ENCODE measurements at regions not wholly inside any gene's neighbourhood (a gene's known extent, or its start where the extent isn't known, plus 50 kb on each side); places are given as distances from the start of the nearest gene placed in this dataset.

- TF ChIP-seq CTCF (IDR thresholded peaks at IDR 0.05) = no peak
- Mint-ChIP-seq H3K27me3 (peaks cover 4% of the 10 kb centered on the region), H3K9me3 (no peaks in the 10 kb centered on the region), H3K36me3 (ENCODE audit: low read depth) (no peaks in the 10 kb centered on the region), H3K4me3 (no peak overlapping the region), H3K4me1 (ENCODE audit: low read depth) (no peaks in the 10 kb centered on the region), H3K27ac (no peak overlapping the region)
- POLR2A ChIA-PET = interaction anchor here (0.6 kb wide), 1 partner anchor 20 kb away, joined by 3 read pairs; no protein-coding TSS in a partner anchor
- no peak for DNase-seq
- intact Hi-C loops (cut with micrococcal nuclease) = no loop called here
- ATAC-seq = no peak
- CTCF ChIA-PET = no interaction called here
These were observed 260.6 kb upstream of the RPL38 start for GRCh38 chr17:73942703-73943415.

- Mint-ChIP-seq H3K4me3 (no peak overlapping the region), H3K27ac (no peak overlapping the region), H3K27me3 (peaks cover 4% of the 10 kb centered on the region), H3K36me3 (ENCODE audit: low read depth) (no peaks in the 10 kb centered on the region), H3K9me3 (no peaks in the 10 kb centered on the region), H3K4me1 (ENCODE audit: low read depth) (no peaks in the 10 kb centered on the region)
- intact Hi-C loops (cut with micrococcal nuclease) = no loop called here
- no peak for ATAC-seq
- DNase-seq = no peak
- no peak for TF ChIP-seq CTCF (IDR thresholded peaks at IDR 0.05)
- POLR2A ChIA-PET = no interaction called here
- CTCF ChIA-PET = no interaction called here
These were observed 259.9 kb upstream of the RPL38 start for GRCh38 chr17:73943416-73944110.

GRCh38 chr17:73944366-73944765 lies 259.1 kb upstream of the RPL38 start:
- Mint-ChIP-seq H3K9me3 (no peaks in the 10 kb centered on the region), H3K27me3 (peaks cover 4% of the 10 kb centered on the region), H3K27ac (no peak overlapping the region), H3K36me3 (ENCODE audit: low read depth) (no peaks in the 10 kb centered on the region), H3K4me3 (no peak overlapping the region), H3K4me1 (ENCODE audit: low read depth) (no peaks in the 10 kb centered on the region)
- ChIA-PET POLR2A (no interaction called here), CTCF (no interaction called here)
- DNase-seq (no peak), ATAC-seq (no peak)
- no peak for TF ChIP-seq CTCF (IDR thresholded peaks at IDR 0.05)
- intact Hi-C loops (cut with micrococcal nuclease) = no loop called here

- H3K27me3 Mint-ChIP-seq = peaks cover 13% of the 10 kb centered on the region
- intact Hi-C loops (cut with micrococcal nuclease) = no loop called here
- no peaks in the 10 kb centered on the region for H3K36me3 Mint-ChIP-seq (ENCODE audit: low read depth)
- no peak for TF ChIP-seq CTCF (IDR thresholded peaks at IDR 0.05)
- POLR2A ChIA-PET = no interaction called here
- DNase-seq (no peak), ATAC-seq (no peak)
- H3K27ac Mint-ChIP-seq = no peak overlapping the region
- H3K4me3 Mint-ChIP-seq = no peak overlapping the region
- H3K4me1 Mint-ChIP-seq (ENCODE audit: low read depth) = no peaks in the 10 kb centered on the region
- H3K9me3 Mint-ChIP-seq = no peaks in the 10 kb centered on the region
- CTCF ChIA-PET = interaction anchor here (1.0 kb wide), 1 partner anchor 9 kb away, joined by 3 read pairs; no protein-coding TSS in a partner anchor
These were observed 256.1 kb upstream of the RPL38 start for GRCh38 chr17:73947281-73947965.

GRCh38 chr17:73947966-73948355 lies 255.5 kb upstream of the RPL38 start:
- TF ChIP-seq CTCF (IDR thresholded peaks at IDR 0.05) = no peak
- no peak for DNase-seq
- Mint-ChIP-seq H3K4me1 (ENCODE audit: low read depth) (no peaks in the 10 kb centered on the region), H3K27me3 (peaks cover 13% of the 10 kb centered on the region), H3K9me3 (no peaks in the 10 kb centered on the region), H3K27ac (no peak overlapping the region), H3K4me3 (no peak overlapping the region), H3K36me3 (ENCODE audit: low read depth) (no peaks in the 10 kb centered on the region)
- no peak for ATAC-seq
- intact Hi-C loops (cut with micrococcal nuclease) = no loop called here
- ChIA-PET POLR2A (no interaction called here), CTCF (interaction anchor here (1.0 kb wide), 1 partner anchor 8 kb away, joined by 3 read pairs; no protein-coding TSS in a partner anchor)

All from activated CD8-positive, alpha-beta T cell treated with anti-CD3 and anti-CD28 coated beads for 36 hours (primary cell).